ENCODE measurements at regions not wholly inside any gene's neighbourhood (a gene's known extent, or its start where the extent isn't known, plus 50 kb on each side); places are given as distances from the start of the nearest gene placed in this dataset.

DNA sequence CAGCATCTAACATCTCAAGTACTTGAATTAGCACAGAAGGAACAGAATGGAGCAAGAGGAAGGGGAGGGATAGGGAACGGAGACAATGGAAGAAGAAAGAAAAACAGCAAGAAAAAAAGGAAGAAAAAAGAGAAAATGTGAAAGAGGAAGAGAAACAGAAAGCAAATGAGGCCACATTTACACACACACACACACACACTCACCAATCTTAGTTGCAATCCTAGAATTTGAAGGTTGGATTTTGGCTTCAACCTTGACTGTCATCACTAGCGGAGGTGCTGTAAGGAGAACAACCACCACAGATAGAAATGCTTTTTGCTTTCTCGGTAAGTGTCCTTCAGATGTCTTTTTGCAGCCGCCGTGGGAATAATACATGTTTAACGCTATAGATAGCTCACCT is 327.1 kb upstream of the NWD2 start:
- Histone ChIP-seq H3K9me3 (no peaks in the 10 kb centered on the region), H3K27me3 (ENCODE audit: low read depth) (no peaks in the 10 kb centered on the region), H3K4me1 (no peaks in the 10 kb centered on the region), H3K36me3 (no peaks in the 10 kb centered on the region), H3K4me3 (no peak overlapping the region), H3K27ac (no peak overlapping the region)
- no peak for DNase-seq
- TF ChIP-seq, protein P1, sequence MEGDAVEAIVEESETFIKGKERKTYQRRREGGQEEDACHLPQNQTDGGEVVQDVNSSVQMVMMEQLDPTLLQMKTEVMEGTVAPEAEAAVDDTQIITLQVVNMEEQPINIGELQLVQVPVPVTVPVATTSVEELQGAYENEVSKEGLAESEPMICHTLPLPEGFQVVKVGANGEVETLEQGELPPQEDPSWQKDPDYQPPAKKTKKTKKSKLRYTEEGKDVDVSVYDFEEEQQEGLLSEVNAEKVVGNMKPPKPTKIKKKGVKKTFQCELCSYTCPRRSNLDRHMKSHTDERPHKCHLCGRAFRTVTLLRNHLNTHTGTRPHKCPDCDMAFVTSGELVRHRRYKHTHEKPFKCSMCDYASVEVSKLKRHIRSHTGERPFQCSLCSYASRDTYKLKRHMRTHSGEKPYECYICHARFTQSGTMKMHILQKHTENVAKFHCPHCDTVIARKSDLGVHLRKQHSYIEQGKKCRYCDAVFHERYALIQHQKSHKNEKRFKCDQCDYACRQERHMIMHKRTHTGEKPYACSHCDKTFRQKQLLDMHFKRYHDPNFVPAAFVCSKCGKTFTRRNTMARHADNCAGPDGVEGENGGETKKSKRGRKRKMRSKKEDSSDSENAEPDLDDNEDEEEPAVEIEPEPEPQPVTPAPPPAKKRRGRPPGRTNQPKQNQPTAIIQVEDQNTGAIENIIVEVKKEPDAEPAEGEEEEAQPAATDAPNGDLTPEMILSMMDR (IDR thresholded peaks at IDR 0.05) = no peak
- no peak for ATAC-seq
- intact Hi-C loops (cut with DNase I) = no loop called here

DNA sequence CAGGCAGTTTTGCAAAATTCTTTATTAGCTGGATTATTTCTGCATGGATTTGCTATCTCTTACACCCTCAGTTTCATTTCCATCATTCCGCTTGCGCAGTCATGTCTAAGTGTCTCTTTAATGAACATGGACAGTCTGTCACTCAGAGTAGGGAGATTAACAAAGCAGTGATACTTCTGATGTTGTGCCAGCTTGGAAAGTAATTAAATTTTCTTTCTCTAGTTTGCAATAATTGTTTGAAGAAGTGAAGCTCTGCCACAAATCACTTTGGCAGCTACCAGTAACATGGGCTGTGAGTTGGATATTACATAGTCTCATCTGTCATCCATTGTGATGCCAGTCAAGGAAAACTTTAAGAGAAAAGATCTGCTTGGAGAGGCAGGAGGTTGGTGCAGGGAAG is 324.8 kb upstream of the NWD2 start:
- Histone ChIP-seq H3K27me3 (ENCODE audit: low read depth) (no peaks in the 10 kb centered on the region), H3K36me3 (no peaks in the 10 kb centered on the region), H3K9me3 (no peaks in the 10 kb centered on the region), H3K4me1 (no peaks in the 10 kb centered on the region), H3K27ac (no peak overlapping the region), H3K4me3 (no peak overlapping the region)
- intact Hi-C loops (cut with DNase I) = no loop called here
- no peak for ATAC-seq
- TF ChIP-seq, protein P1 (IDR thresholded peaks at IDR 0.05) = no peak
- no peak for DNase-seq

DNA sequence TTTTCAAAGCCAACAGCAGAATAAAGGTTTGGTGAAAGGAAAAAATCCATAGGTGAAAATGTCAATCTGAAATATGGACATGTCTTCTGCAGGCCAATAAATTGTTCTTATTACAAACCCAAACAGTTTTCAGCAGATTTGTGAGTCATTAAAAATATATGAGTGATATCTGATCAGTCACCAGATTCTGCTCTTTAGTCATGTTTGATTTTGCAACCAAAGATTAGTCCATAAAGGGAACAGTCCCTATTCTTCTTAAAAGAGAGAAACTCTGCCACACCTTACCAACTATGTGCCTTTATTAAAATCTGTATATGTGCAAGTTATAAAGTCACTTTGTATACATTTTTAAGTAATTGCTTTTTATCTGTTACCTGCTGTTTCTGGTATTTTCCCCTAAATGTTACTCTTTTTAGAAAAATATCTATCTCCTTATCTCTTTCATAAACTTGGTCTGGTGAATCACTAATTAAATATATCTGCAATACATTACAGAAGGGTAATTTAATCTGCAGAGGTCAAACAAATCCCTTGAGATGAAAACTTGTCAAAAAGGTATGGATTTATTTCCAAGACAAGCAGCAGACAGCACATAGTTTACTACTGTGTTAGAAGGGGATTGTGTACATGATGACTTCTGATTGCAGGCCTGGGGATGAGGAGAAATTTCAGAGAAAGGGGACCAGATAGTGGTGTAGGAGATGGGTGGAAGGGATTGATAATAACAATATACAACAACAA is 322.9 kb upstream of the NWD2 start:
- H3K27me3 ChIP-seq (ENCODE audit: low read depth) = no peaks in the 10 kb centered on the region
- no peak overlapping the region for H3K4me3 ChIP-seq
- H3K9me3 ChIP-seq = no peaks in the 10 kb centered on the region
- TF ChIP-seq, protein P1 (IDR thresholded peaks at IDR 0.05) = no peak
- no peaks in the 10 kb centered on the region for H3K4me1 ChIP-seq
- H3K36me3 ChIP-seq = no peaks in the 10 kb centered on the region
- ATAC-seq (no peak), DNase-seq (no peak)
- no peak overlapping the region for H3K27ac ChIP-seq
- intact Hi-C loops (cut with DNase I) = no loop called here

DNA sequence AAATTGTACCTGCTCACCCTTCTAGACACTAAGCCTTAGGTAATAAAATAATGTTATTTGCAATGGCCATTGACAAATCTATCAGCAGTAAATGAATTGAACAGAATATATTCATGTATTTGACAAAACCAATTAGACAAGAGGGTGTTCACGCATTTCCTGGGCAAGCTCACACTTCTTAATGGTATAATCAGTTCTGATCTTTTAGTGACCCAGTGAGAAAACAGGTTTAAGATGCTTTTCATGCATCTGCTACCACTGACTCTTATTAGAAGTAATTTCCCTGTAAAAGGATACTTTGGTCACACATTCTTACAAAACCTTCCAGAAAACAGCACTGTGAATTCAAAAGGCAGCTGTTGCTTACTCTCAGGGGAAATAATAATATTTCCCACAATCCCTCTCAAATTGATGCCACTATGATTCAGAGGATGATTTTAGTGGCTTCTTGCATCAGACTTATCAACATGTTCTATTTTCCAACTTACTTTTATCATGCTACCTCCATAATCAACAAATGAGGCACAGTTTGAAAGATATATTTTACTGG is 313.9 kb upstream of the NWD2 start:
- H3K4me1 ChIP-seq = no peaks in the 10 kb centered on the region
- H3K27me3 ChIP-seq (ENCODE audit: low read depth) = no peaks in the 10 kb centered on the region
- no peak for DNase-seq
- no peak overlapping the region for H3K4me3 ChIP-seq
- TF ChIP-seq, protein P1 (IDR thresholded peaks at IDR 0.05) = no peak
- H3K36me3 ChIP-seq = no peaks in the 10 kb centered on the region
- no peak for ATAC-seq
- no peak overlapping the region for H3K27ac ChIP-seq
- H3K9me3 ChIP-seq = no peaks in the 10 kb centered on the region
- intact Hi-C loops (cut with DNase I) = no loop called here

DNA sequence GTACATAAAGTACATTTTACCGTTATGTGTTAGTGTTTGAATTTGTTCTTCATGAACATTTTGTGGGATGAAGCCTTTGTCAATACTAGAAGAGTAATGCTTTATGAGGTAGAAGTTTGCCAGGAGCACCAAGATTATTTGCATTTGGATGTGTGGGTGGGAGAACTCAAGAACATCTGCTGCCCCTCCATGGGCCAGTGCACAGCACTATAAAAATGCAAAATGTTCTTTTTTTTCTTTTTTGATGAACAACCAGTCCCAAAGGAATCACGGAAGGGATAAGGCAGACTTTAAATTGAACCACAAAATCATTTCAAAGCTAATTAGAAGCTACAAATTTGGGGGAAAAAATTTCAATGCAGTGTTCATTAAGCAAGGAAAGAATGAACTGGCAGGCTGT is 300.3 kb upstream of the NWD2 start:
- H3K4me1 ChIP-seq = no peaks in the 10 kb centered on the region
- no peaks in the 10 kb centered on the region for H3K9me3 ChIP-seq
- H3K4me3 ChIP-seq = no peak overlapping the region
- intact Hi-C loops (cut with DNase I) = no loop called here
- no peak for ATAC-seq
- DNase-seq = no peak
- no peak overlapping the region for H3K27ac ChIP-seq
- H3K36me3 ChIP-seq = no peaks in the 10 kb centered on the region
- TF ChIP-seq, protein P1 (IDR thresholded peaks at IDR 0.05) = no peak
- H3K27me3 ChIP-seq (ENCODE audit: low read depth) = no peaks in the 10 kb centered on the region

All from lower lobe of right lung (tissue), 2 donors.